Skeletal muscle cell (primary cell): ENCODE measurements at regions not wholly inside any gene's neighbourhood (a gene's known extent, or its start where the extent isn't known, plus 50 kb on each side); places are given as distances from the start of the nearest gene placed in this dataset.
A peak's percentile ranks its signal among the peaks of the same experiment; 100 is the strongest.

Experiments
- DNase-seq: peaks from one replicate; pipeline ENCODE4 v3.0.0-alpha.2; 2010; ENCODE audit warnings: low read depth
- H3K4me3 ChIP-seq: 2 replicates; pipeline ENCODE4 v1.5.1; 2011; ENCODE audit warnings: low read depth, mild to moderate bottlenecking, control low read depth, low read length, moderate library complexity

GRCh38 chr4:157898836-157899605 lies 273.8 kb downstream of the GASK1B start:
- DNase-seq: no peak
- H3K4me3 ChIP-seq: no peak overlapping the region

DNA sequence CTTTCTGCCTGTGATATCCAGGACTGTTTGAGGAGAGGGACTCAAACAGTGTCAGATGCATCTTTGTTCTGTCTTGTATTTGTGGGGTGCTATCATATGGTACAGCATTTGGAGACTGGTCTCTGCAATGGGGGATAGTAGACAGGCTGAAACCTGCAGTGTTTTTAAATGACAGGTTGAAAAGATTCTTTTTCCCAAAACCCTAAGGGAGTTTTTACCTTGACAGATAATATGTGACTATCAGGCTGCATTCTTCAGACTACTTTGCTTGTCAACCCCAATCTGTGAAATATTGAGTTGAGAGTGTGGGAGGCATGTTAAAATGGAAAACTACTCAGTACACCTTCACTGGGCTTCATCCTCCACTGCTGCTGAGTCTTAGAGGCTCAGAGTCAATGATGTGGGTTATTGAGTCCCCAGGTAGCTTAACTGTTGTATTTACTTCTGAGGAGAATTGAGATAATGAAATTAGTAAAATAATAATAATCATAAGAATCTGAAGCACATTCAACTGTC lies 274.9 kb downstream of the GASK1B start:
- H3K4me3 ChIP-seq: no peak overlapping the region
- no peak for DNase-seq

- DNase-seq: no peak
- no peak overlapping the region for H3K4me3 ChIP-seq
Measured at GRCh38 chr4:157896726-157897125, 276.1 kb downstream of the GASK1B start.

- H3K4me3 ChIP-seq: no peak overlapping the region
- no peak for DNase-seq
Measured at GRCh38 chr4:157895205-157895604, 277.6 kb downstream of the GASK1B start.

- no peak for DNase-seq
- no peak overlapping the region for H3K4me3 ChIP-seq
Measured at GRCh38 chr4:157889788-157890187, 283.0 kb downstream of the GASK1B start.

DNA sequence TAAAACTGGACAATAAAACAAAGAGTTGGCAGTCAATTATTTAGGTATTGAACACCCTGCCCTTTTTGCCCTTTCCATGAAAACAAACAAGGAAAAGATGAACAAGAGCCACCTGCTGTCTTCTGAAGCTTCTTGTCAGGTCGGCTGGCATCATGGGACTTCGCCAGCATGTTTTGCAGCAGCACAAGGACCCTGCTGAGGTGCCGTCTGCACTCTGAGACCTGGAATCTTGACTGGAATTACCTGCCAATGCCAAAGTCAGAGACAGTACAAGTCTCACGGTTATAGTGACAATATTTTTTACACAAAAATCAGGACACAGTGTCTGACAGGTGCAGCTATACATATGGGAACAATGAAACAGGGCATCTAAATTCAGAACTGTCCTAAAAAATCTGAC lies 284.5 kb downstream of the GASK1B start:
- no peak overlapping the region for H3K4me3 ChIP-seq
- DNase-seq: no peak

DNA sequence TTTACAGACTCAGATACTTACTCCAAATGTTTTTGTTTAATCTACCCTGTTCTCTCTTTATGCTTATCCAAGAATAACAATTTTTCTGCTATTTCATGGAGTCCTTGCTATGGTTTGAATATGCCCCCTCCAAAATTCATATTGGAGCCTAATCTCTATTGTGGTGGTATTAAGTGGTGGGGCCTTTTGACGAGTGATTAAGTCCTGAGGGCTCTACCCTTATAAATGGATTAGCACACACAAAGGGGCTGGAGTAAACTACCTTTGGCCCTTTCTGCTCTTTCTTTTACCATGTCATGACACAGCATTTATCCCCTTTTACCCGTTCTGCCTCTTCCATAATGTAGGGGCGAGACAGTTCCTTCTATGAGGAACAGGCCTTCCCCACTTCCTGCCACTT lies 285.5 kb downstream of the GASK1B start:
- DNase-seq: no peak
- H3K4me3 ChIP-seq: no peak overlapping the region

- H3K4me3 ChIP-seq: no peak overlapping the region
- DNase-seq: peak; percentile 3
Measured at GRCh38 chr4:157886645-157887044, 286.2 kb downstream of the GASK1B start.

DNA sequence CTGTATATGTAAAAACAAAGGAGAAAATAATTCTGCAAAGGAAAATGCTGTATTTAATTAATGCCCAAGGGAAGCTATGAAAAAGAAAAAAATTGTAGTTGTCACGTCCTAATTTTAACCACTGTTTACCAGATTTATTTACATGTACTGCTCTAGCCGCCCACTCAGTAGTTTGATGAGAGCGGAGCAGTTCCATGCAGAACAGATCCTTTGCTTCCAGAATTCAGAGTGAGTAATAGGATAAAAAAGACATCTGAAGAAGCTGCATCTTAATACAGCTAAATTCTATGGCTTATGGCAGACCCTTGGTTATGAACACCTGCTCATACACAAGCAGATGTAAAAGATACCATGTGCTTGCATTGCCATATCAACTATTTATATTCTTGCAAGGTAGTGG lies 287.0 kb downstream of the GASK1B start:
- H3K4me3 ChIP-seq: no peak overlapping the region
- no peak for DNase-seq

- H3K4me3 ChIP-seq: no peak overlapping the region
- DNase-seq: no peak
Measured at GRCh38 chr4:157882901-157883300, 289.9 kb downstream of the GASK1B start.

- no peak for DNase-seq
- no peak overlapping the region for H3K4me3 ChIP-seq
Measured at GRCh38 chr4:157880761-157881160, 292.1 kb downstream of the GASK1B start.

GRCh38 chr4:157854819-157855218 lies 318.0 kb downstream of the GASK1B start:
- H3K4me3 ChIP-seq: no peak overlapping the region
- no peak for DNase-seq

DNA sequence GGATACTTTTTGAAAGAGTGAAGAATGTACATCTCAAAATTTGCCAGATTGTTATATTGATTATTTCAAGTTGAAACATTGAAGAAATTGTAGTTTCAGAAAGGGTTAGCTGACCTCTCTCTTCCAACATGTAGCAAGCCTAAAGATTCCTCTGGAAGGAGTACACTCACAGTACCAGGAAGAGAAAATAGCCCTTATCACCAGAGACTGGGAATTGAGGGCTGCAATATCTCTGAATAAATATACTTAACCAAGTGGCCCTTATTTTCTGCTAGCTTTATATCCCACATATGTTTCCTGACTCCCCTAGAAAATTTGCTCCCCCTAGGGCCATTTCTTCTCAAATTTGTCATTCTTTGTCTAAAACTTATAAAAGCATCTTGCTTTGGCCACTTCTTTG lies 332.2 kb downstream of the GASK1B start:
- DNase-seq: no peak
- no peak overlapping the region for H3K4me3 ChIP-seq

DNA sequence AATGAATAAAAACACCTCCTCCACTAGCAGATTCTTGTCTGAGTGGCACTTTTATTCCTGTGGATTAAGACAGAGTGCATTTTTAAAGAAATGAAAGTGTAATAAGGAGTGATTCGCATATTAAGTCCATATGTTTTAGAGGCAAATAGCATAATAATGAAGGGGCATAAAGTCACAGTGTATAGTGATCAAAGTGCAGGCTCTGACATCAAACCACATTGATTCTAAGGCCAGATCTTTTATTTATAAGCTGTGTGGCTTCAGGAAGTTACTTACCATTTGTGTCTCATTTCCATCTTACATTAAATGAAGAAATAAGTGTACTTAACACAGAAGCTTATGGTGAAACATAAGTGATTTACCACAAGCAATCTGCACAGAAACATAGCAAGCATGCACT lies 332.8 kb downstream of the GASK1B start:
- no peak for DNase-seq
- no peak overlapping the region for H3K4me3 ChIP-seq

DNA sequence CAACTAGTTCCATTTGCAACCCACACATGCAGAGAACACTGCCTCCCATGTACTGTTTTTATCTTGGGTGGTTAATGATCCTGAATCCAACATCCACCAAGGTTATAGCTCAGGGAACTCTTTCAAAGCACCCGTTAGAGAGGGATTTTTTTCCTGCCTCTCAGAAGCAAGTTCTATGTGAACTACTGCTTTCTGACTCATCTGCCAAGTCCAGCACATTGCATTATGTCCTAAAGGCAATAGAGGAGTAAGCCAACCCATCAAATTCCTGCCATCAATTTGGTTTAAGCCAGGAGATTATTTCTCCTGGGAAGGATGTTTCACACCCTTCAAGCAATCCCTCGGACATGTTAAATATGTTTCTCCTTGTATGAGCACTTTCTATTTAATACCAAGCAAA lies 334.5 kb downstream of the GASK1B start:
- DNase-seq: no peak
- no peak overlapping the region for H3K4me3 ChIP-seq

DNA sequence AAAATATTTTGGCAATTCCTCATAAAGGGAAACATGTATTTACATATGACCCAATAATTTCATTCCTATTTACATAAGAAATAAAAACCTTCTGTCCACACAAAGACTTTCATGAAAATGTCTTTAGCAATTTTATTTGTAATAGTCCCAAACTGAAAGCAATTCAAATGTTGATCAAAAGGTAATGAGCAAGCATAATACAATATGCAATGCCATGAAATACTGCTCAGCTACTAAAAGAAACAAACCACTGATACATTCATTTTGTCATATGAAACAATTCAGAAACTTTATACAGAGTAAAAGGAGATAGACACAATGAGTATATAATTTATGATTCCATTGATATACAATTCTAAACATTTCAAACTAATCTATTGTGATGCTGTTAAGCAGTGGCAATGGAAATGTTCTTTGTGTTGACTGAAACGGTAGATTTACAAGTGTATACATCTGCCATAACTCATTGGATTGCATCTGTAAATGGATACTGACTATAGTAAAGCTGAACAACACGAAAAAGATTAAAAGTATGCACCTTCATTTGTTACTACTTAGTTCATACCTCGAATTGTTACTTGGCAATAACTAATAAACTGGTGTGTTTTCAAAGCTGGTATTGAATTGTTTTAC lies 335.6 kb downstream of the GASK1B start:
- no peak for DNase-seq
- no peak overlapping the region for H3K4me3 ChIP-seq

GRCh38 chr4:157832596-157832995 lies 340.2 kb downstream of the GASK1B start:
- no peak for DNase-seq
- no peak overlapping the region for H3K4me3 ChIP-seq

GRCh38 chr4:157824021-157824420 lies 348.8 kb downstream of the GASK1B start:
- no peak for DNase-seq

DNA sequence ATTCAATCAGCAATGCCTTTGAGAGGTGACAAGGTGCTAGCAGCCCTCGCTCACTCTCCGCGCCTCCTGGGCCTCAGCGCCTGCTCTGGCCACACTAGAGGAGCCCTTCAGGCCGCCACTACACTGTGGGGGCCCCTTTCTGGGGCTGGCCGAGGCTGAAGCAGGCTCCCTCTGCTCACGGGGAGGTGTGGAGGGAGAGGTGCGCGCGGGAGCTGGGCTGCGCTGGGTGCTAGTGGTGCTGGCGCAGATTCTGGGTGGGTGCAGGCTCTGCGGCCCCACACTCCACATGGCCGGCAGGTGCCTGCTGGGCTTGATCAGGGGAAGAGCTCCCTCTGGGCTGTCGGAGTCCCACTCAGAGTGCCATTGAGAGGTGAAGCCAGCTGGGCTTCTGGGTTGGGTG lies 351.0 kb downstream of the GASK1B start:
- H3K4me3 ChIP-seq: no peak overlapping the region
- no peak for DNase-seq

More at GRCh38 chr4:157824021-157824420, 348.8 kb downstream of the GASK1B start:
- H3K4me3 ChIP-seq: no peak overlapping the region

DNA sequence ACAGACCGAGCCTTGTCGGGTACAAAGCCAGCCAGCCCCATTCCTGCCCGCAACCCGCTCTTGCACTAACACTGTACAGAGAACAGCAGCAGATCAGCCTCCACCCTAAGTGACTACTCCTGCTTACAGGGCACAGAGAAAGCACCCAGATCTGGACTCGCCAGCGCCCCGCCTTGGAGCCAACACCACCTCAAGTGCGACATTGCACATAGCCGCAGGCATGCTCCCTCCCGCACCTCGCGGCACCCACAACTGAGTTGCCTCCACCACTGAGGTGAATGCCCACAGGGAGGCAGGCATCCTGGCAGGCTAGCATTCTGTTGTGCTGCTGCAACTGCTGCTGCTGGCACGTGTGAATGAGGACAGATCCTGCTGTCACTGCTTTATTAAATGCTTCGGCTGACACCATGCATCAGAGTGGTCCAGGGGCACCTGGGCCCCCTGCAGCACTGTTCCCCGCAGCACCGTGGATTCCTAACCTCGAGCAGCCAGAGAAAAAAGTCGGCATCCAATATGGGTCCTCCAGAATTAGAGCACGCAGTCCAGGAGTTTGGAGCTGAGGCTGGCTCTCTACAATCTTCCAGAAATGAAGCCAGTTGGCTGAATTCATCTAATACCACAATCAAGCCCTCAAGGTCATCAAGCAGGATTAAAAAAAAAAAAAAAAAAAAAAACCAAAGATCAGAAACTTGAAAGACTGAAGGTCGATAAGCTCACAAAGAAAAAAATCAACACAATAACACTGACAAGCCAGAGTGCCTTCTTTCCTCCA lies 352.9 kb downstream of the GASK1B start:
- DNase-seq: no peak
- no peak overlapping the region for H3K4me3 ChIP-seq
